Colonic mucosa (tissue), 4 donors: ENCODE measurements at regions not wholly inside any gene's neighbourhood (a gene's known extent, or its start where the extent isn't known, plus 50 kb on each side); places are given as distances from the start of the nearest gene placed in this dataset.

Source experiments
- DNase-seq: peaks from one replicate; pipeline ENCODE4 v3.0.0-alpha.2; 2020
- H3K27ac ChIP-seq: fragments of 200-600 bp; one replicate; pipeline ENCODE4 v1.8.0; 2021
- H3K27me3 ChIP-seq: fragments of 200-600 bp; one replicate; pipeline ENCODE4 v1.8.0; 2021
- H3K36me3 ChIP-seq: fragments of 200-600 bp; one replicate; pipeline ENCODE4 v1.8.0; 2021
- H3K4me1 ChIP-seq: fragments of 200-600 bp; one replicate; pipeline ENCODE4 v1.8.0; 2021; ENCODE audit warnings: mild to moderate bottlenecking
- H3K4me3 ChIP-seq: fragments of 200-600 bp; one replicate; pipeline ENCODE4 v1.8.0; 2021
- H3K9ac ChIP-seq, 2 donors: one replicate each; pipeline ENCODE4 v1.7.0; 2013; ENCODE audit warnings: control low read depth in 2 of 2, low read depth in 2 of 2, low read length in 2 of 2
- H3K9me3 ChIP-seq: fragments of 200-600 bp; one replicate; pipeline ENCODE4 v1.8.0; 2021
- CTCF ChIP-seq: fragments of 200-600 bp; IDR thresholded peaks from one replicate; pipeline ENCODE4 v1.8.0; 2022; ENCODE audit warnings: antibody characterized with exemption, mild to moderate bottlenecking
- intact Hi-C: fragments of 100-400 bp; cut with DNase I; formaldehyde crosslinking; loops from one replicate; pipeline ENCODE4 v1.14.1; 2022
- donor health status: healthy.
- donor health status: DM: no; HTN: no; CAD: no.
- donor health status: DM: no; HTN: no; CAD: no.

GRCh38 chr2:567865-568638 is 109.2 kb downstream of the TMEM18 start:
- no peak overlapping the region for H3K27ac ChIP-seq
- no peak overlapping the region for H3K9ac ChIP-seq
- intact Hi-C loops, result no loop called here

GRCh38 chr2:567496-567864 is 109.7 kb downstream of the TMEM18 start:
- H3K4me3 ChIP-seq, result no peak overlapping the region
- DNase-seq, result no peak
- H3K27ac ChIP-seq, result no peak overlapping the region
- no peak overlapping the region for H3K9ac ChIP-seq
- H3K27me3 ChIP-seq, result no peaks in the 10 kb centered on the region
- no peaks in the 10 kb centered on the region for H3K4me1 ChIP-seq
- no peak for TF ChIP-seq CTCF
- intact Hi-C loops, result no loop called here
- no peaks in the 10 kb centered on the region for H3K9me3 ChIP-seq
- H3K36me3 ChIP-seq, result no peaks in the 10 kb centered on the region

More at GRCh38 chr2:567865-568638, 109.2 kb downstream of the TMEM18 start:
- TF ChIP-seq CTCF, result no peak
- Histone ChIP-seq H3K9me3 (no peaks in the 10 kb centered on the region), H3K27me3 (no peaks in the 10 kb centered on the region), H3K4me3 (no peak overlapping the region), H3K36me3 (no peaks in the 10 kb centered on the region), H3K4me1 (no peaks in the 10 kb centered on the region)
- DNase-seq, result no peak

GRCh38 chr2:566379-567313 is 110.6 kb downstream of the TMEM18 start:
- TF ChIP-seq CTCF, result no peak
- Histone ChIP-seq H3K4me1 (no peaks in the 10 kb centered on the region), H3K9me3 (no peaks in the 10 kb centered on the region), H3K9ac (no peak overlapping the region), H3K27me3 (no peaks in the 10 kb centered on the region), H3K36me3 (no peaks in the 10 kb centered on the region), H3K27ac (no peak overlapping the region), H3K4me3 (no peak overlapping the region)
- intact Hi-C loops, result no loop called here
- no peak for DNase-seq

GRCh38 chr2:564471-565181 is 112.6 kb downstream of the TMEM18 start:
- H3K27ac ChIP-seq, result no peak overlapping the region
- DNase-seq, result no peak
- no peak overlapping the region for H3K9ac ChIP-seq
- no peak for TF ChIP-seq CTCF
- no peaks in the 10 kb centered on the region for H3K36me3 ChIP-seq
- intact Hi-C loops, result no loop called here
- no peak overlapping the region for H3K4me3 ChIP-seq
- H3K4me1 ChIP-seq, result no peaks in the 10 kb centered on the region
- no peaks in the 10 kb centered on the region for H3K9me3 ChIP-seq
- no peaks in the 10 kb centered on the region for H3K27me3 ChIP-seq

GRCh38 chr2:563512-563911 is 113.7 kb downstream of the TMEM18 start:
- intact Hi-C loops, result no loop called here
- no peak for TF ChIP-seq CTCF
- no peak overlapping the region for H3K27ac ChIP-seq
- no peak for DNase-seq
- H3K9ac ChIP-seq, result no peak overlapping the region
- no peaks in the 10 kb centered on the region for H3K36me3 ChIP-seq
- no peaks in the 10 kb centered on the region for H3K9me3 ChIP-seq
- H3K27me3 ChIP-seq, result no peaks in the 10 kb centered on the region
- H3K4me3 ChIP-seq, result no peak overlapping the region
- H3K4me1 ChIP-seq, result no peaks in the 10 kb centered on the region
